ENCODE measurements at regions not wholly inside any gene's neighbourhood (a gene's known extent, or its start where the extent isn't known, plus 50 kb on each side); places are given as distances from the start of the nearest gene placed in this dataset.

- FAIRE-seq (no peak), DNase-seq (ENCODE audit: insufficient read length, low spot score) (no peak)
Observed at GRCh38 chr12:78753058-78753457, 111.5 kb upstream of the SYT1 start.

GRCh38 chr12:78756936-78757335 lies 107.6 kb upstream of the SYT1 start:
- FAIRE-seq, result no peak
- no peak for TF ChIP-seq POLR2A (IDR thresholded peaks at IDR 0.05; ENCODE audit: low read depth, low read length)
- TF ChIP-seq POLR2AphosphoS5 (IDR thresholded peaks at IDR 0.05; ENCODE audit: low read depth, low read length), result no peak
- TF ChIP-seq TAF1 (IDR thresholded peaks at IDR 0.05; ENCODE audit: low read depth, low read length), result no peak
- no peak for TF ChIP-seq PAX5 (IDR thresholded peaks at IDR 0.05; ENCODE audit: insufficient read depth, low read length, severe bottlenecking)
- TF ChIP-seq SPI1 (IDR thresholded peaks at IDR 0.05; ENCODE audit: low read depth, low read length), result no peak
- no peak for TF ChIP-seq POU2F2 (IDR thresholded peaks at IDR 0.05; ENCODE audit: low read depth, low read length)

More at GRCh38 chr12:78753058-78753457, 111.5 kb upstream of the SYT1 start:
- TF ChIP-seq POLR2A (IDR thresholded peaks at IDR 0.05; ENCODE audit: low read depth, low read length) (no peak), SPI1 (IDR thresholded peaks at IDR 0.05; ENCODE audit: low read depth, low read length) (no peak), TAF1 (IDR thresholded peaks at IDR 0.05; ENCODE audit: low read depth, low read length) (no peak), POLR2AphosphoS5 (IDR thresholded peaks at IDR 0.05; ENCODE audit: low read depth, low read length) (no peak), POU2F2 (IDR thresholded peaks at IDR 0.05; ENCODE audit: low read depth, low read length) (no peak), PAX5 (IDR thresholded peaks at IDR 0.05; ENCODE audit: insufficient read depth, low read length, severe bottlenecking) (no peak)

GRCh38 chr12:78759367-78759766 lies 105.2 kb upstream of the SYT1 start:
- DNase-seq (ENCODE audit: insufficient read length, low spot score), result no peak
- FAIRE-seq, result no peak
- TF ChIP-seq POLR2AphosphoS5 (IDR thresholded peaks at IDR 0.05; ENCODE audit: low read depth, low read length) (no peak), POLR2A (IDR thresholded peaks at IDR 0.05; ENCODE audit: low read depth, low read length) (no peak), SPI1 (IDR thresholded peaks at IDR 0.05; ENCODE audit: low read depth, low read length) (no peak), PAX5 (IDR thresholded peaks at IDR 0.05; ENCODE audit: insufficient read depth, low read length, severe bottlenecking) (no peak), TAF1 (IDR thresholded peaks at IDR 0.05; ENCODE audit: low read depth, low read length) (no peak), POU2F2 (IDR thresholded peaks at IDR 0.05; ENCODE audit: low read depth, low read length) (no peak)

More at GRCh38 chr12:78756936-78757335, 107.6 kb upstream of the SYT1 start:
- no peak for DNase-seq (ENCODE audit: insufficient read length, low spot score)

GRCh38 chr12:78760906-78761305 lies 103.7 kb upstream of the SYT1 start:
- TF ChIP-seq TAF1 (IDR thresholded peaks at IDR 0.05; ENCODE audit: low read depth, low read length) (no peak), SPI1 (IDR thresholded peaks at IDR 0.05; ENCODE audit: low read depth, low read length) (no peak)
- DNase-seq (ENCODE audit: insufficient read length, low spot score) (no peak), FAIRE-seq (no peak)

- no peak for FAIRE-seq
- TF ChIP-seq TAF1 (IDR thresholded peaks at IDR 0.05; ENCODE audit: low read depth, low read length), result no peak
- no peak for TF ChIP-seq PAX5 (IDR thresholded peaks at IDR 0.05; ENCODE audit: insufficient read depth, low read length, severe bottlenecking)
- TF ChIP-seq POLR2AphosphoS5 (IDR thresholded peaks at IDR 0.05; ENCODE audit: low read depth, low read length), result no peak
- TF ChIP-seq POU2F2 (IDR thresholded peaks at IDR 0.05; ENCODE audit: low read depth, low read length), result no peak
- DNase-seq (ENCODE audit: insufficient read length, low spot score), result no peak
Observed at GRCh38 chr12:78764913-78765312, 99.7 kb upstream of the SYT1 start.

- FAIRE-seq (no peak), DNase-seq (ENCODE audit: insufficient read length, low spot score) (no peak)
- TF ChIP-seq TAF1 (IDR thresholded peaks at IDR 0.05; ENCODE audit: low read depth, low read length) (no peak), POU2F2 (IDR thresholded peaks at IDR 0.05; ENCODE audit: low read depth, low read length) (no peak), PAX5 (IDR thresholded peaks at IDR 0.05; ENCODE audit: insufficient read depth, low read length, severe bottlenecking) (no peak), POLR2A (IDR thresholded peaks at IDR 0.05; ENCODE audit: low read depth, low read length) (no peak), POLR2AphosphoS5 (IDR thresholded peaks at IDR 0.05; ENCODE audit: low read depth, low read length) (no peak), SPI1 (IDR thresholded peaks at IDR 0.05; ENCODE audit: low read depth, low read length) (no peak)
Observed at GRCh38 chr12:78767264-78767981, 97.2 kb upstream of the SYT1 start.

GRCh38 chr12:78778339-78778738 lies 86.2 kb upstream of the SYT1 start:
- no peak for TF ChIP-seq SPI1 (IDR thresholded peaks at IDR 0.05; ENCODE audit: low read depth, low read length)
- no peak for TF ChIP-seq POU2F2 (IDR thresholded peaks at IDR 0.05; ENCODE audit: low read depth, low read length)
- TF ChIP-seq TAF1 (IDR thresholded peaks at IDR 0.05; ENCODE audit: low read depth, low read length), result no peak
- TF ChIP-seq POLR2A (IDR thresholded peaks at IDR 0.05; ENCODE audit: low read depth, low read length), result no peak
- TF ChIP-seq PAX5 (IDR thresholded peaks at IDR 0.05; ENCODE audit: insufficient read depth, low read length, severe bottlenecking), result no peak
- no peak for TF ChIP-seq POLR2AphosphoS5 (IDR thresholded peaks at IDR 0.05; ENCODE audit: low read depth, low read length)
- no peak for FAIRE-seq
- no peak for DNase-seq (ENCODE audit: insufficient read length, low spot score)

- TF ChIP-seq POLR2A (IDR thresholded peaks at IDR 0.05; ENCODE audit: low read depth, low read length), result no peak
- no peak for TF ChIP-seq TAF1 (IDR thresholded peaks at IDR 0.05; ENCODE audit: low read depth, low read length)
- TF ChIP-seq SPI1 (IDR thresholded peaks at IDR 0.05; ENCODE audit: low read depth, low read length), result no peak
- TF ChIP-seq POU2F2 (IDR thresholded peaks at IDR 0.05; ENCODE audit: low read depth, low read length), result no peak
- TF ChIP-seq POLR2AphosphoS5 (IDR thresholded peaks at IDR 0.05; ENCODE audit: low read depth, low read length), result no peak
- no peak for TF ChIP-seq PAX5 (IDR thresholded peaks at IDR 0.05; ENCODE audit: insufficient read depth, low read length, severe bottlenecking)
- no peak for FAIRE-seq
- no peak for DNase-seq (ENCODE audit: insufficient read length, low spot score)
Observed at GRCh38 chr12:78787576-78787975, 77.0 kb upstream of the SYT1 start.

- TF ChIP-seq POLR2A (IDR thresholded peaks at IDR 0.05; ENCODE audit: low read depth, low read length), result no peak
- no peak for TF ChIP-seq TAF1 (IDR thresholded peaks at IDR 0.05; ENCODE audit: low read depth, low read length)
- no peak for TF ChIP-seq POU2F2 (IDR thresholded peaks at IDR 0.05; ENCODE audit: low read depth, low read length)
- TF ChIP-seq POLR2AphosphoS5 (IDR thresholded peaks at IDR 0.05; ENCODE audit: low read depth, low read length), result no peak
- no peak for TF ChIP-seq SPI1 (IDR thresholded peaks at IDR 0.05; ENCODE audit: low read depth, low read length)
- no peak for TF ChIP-seq PAX5 (IDR thresholded peaks at IDR 0.05; ENCODE audit: insufficient read depth, low read length, severe bottlenecking)
- no peak for FAIRE-seq
- DNase-seq (ENCODE audit: insufficient read length, low spot score), result no peak
Observed at GRCh38 chr12:78790148-78790547, 74.4 kb upstream of the SYT1 start.

Measured in GM12891 (cell line).